NCI-H82 treated with DMSO at 0.1 percent for 48 hours (cell line): ENCODE measurements at regions not wholly inside any gene's neighbourhood (a gene's known extent, or its start where the extent isn't known, plus 50 kb on each side); places are given as distances from the start of the nearest gene placed in this dataset.
"Not testable (repeated sequence)": the region's sequence is repeated elsewhere in the genome, so short reads cannot be mapped to it uniquely, and the experiment has no call there.

ENCODE experiments used
- DNase-seq: peaks from one replicate; lab custom pipeline; 2025; ENCODE audit not compliant: unreplicated experiment; lab: John Stamatoyannopoulos, UW

DNA sequence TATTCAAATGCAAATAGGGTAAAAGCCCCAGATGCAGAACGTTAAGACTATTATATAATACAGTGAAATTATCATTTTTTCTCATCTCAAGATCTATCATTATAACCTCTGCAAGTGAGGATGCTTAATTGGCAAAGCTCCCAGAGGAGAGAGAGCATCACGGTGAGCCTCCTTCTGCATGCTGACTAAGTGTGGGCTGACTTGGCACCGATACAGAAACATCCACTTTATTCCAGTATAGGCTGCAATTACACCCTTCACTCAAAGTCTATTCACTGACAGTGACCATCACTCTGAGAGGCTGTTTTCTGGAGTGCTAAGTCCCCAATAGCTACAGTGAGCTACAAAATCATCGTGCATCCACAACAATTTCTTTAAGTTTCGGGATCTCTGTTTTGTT lies 171.1 kb upstream of the NBPF9 start:
- not testable (repeated sequence) for DNase-seq

DNA sequence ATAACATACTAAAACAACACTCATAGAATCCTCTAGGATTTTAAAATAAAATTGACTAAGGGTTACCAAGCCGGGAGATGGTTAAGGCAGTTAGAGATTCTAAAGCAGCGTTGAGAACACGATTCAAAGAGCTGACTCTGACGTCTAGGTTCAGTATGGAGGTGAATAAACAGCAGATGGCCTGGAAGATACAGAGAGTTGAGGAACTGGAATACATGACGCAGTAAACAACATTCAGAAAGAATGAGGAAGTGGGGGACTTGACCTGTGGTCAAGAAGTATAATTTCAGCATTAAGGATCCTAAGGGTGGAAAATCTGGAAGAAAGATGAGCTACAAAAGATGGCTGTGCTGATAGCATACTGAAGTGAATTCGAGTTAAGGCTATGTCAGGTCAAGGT lies 172.5 kb upstream of the NBPF9 start:
- not testable (repeated sequence) for DNase-seq

DNA sequence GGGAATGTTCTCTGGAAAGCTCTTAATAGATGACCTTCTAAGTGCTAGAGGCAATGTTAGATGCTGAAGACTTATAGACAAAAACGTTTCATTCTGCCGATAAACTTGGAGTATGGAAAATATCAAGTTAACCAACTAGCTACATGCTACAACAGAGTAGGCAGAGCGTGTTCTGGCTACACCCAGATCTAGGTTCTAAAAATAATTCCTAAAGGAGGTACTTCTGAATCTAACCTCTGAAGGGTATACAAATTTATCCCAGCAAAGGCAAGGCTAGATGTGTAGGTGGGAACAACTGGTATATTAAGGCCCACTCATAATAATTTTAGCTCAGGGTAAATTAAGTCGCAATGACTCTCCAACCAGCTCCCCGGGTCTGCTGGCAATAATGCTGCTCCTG lies 173.1 kb upstream of the NBPF9 start:
- DNase-seq = not testable (repeated sequence)

DNA sequence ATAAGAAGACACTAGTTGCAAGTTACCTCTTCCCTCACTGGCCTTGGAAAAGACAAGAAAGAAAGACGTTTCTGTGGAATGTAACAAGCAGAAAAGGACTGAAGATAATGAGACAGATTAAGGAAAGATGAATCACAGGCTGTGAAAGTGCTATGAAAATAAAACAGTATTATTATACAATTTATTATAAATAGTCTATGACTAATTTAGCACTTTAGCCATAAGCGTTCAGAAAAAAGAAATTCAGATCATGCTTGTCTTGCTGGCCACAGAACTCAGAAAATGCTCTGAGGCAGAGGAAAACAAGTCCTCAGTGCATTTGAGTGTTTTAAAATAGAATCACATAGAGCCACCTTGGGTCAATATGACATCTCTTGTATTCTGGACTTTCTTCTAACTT lies 174.8 kb upstream of the NBPF9 start:
- not testable (repeated sequence) for DNase-seq

DNA sequence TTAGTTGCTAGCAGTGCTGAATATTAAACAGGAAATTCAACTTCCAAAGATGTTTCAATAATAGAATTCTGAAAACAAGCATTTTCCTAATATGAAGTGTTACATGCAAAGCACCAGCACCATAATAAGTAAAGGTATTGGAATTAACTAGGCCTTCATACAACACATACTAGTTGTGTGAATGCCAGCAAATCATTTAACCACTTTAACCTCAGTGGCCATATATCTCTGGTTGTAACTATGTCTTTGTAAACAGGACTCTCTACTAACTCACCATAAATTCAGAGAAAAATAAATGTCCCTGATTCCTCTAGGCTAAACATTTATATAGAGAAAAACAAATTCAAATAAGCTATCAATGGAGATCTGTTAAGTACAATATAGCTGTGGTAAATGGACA lies 175.7 kb upstream of the NBPF9 start:
- not testable (repeated sequence) for DNase-seq

DNA sequence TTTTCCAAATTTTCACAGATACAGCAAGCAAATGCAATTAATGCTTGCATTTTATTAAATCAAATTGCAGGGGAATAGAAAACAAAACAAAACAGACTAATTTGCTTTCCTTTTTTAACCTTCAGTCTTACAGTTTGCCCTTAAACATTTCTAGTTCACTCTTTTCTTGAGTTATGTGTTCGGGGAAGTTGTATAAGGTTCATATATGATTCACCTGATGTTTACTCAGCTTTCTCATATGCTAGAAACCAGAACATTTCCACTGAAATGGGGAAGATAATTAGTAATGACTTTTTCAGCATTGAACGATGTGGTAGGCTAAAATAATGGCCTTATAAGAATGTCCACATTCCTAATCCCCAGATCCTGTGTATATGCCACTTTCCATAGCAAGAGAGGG lies 176.2 kb upstream of the NBPF9 start:
- DNase-seq = not testable (repeated sequence)

DNA sequence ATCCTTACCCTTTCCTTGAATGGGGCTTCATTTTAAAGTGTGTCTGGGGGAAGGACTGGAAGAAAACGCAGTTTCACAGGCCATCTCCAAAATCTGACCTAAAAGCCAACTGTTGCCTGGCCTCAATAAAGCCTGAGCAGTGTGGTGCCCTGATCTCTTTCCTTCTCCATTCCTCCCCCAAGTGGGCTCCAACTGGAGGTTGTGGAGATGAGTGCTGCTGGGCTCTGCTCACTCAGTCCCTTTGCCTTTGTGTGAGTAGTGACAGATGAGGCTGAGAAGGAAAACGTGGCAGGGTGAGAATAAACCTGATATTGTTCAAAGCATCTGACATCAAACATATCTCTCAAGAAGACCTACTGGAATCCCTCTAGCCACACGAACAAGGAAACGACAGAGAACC lies 181.4 kb upstream of the NBPF9 start:
- DNase-seq = not testable (repeated sequence)

DNA sequence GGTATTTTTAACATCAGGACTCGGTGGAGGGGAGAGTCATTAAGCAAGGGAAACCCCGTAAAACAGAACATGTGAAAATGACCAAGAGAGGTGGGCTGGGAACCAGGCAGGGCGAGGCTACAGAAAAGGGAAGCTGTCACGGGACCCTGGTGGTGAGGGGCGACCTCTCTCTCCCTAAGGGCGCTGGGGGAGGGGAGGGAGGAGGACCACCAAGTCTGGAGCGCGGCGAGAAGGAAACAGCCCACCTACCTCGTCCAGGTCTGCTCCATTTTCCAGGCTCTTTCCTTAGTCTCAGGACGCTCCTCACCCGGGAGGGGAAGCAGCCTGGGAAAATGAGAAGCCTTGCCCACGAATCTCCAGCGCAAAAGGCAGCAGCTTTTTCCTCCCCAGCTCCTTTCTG lies 181.9 kb upstream of the NBPF9 start:
- DNase-seq = not testable (repeated sequence)

DNA sequence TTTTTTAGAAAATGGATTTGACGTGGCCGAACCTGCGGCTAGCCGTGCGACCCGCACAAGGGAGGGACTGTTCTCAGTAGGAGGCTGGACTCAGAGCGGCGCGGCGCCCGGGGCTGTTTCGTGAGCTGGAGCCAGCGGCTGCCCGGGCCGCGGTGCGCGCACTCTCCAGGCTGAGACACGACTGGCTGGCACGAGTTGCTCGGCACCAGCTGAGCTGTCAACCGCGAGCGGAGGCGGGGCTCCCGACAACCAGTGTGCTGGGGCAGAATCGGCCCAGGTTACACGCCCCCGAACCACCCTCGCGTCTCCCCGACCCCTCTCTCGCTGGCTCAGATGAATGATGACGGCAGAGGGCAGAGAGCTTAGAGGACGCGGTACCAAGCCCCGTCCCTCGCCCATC lies 182.3 kb upstream of the NBPF9 start:
- DNase-seq = not testable (repeated sequence)

DNA sequence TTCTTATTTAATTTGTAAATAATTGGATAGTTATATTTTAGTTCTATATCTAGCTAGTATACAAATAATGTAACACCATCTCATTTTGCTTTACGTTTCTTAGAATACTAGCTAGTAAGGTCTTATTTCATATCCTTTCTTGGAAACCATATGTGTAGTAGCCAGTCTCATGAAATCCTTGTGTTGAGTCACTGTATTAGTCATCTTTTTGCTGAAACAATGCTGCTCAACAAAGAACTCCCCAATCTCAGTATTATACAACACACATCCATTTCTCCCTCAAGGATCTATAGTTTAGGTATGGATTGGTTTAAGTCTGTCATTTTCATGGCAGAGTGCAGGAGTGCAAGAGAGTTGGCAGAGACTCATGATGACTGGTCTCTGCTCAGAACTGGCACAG lies 185.2 kb upstream of the NBPF9 start:
- DNase-seq = not testable (repeated sequence)

DNA sequence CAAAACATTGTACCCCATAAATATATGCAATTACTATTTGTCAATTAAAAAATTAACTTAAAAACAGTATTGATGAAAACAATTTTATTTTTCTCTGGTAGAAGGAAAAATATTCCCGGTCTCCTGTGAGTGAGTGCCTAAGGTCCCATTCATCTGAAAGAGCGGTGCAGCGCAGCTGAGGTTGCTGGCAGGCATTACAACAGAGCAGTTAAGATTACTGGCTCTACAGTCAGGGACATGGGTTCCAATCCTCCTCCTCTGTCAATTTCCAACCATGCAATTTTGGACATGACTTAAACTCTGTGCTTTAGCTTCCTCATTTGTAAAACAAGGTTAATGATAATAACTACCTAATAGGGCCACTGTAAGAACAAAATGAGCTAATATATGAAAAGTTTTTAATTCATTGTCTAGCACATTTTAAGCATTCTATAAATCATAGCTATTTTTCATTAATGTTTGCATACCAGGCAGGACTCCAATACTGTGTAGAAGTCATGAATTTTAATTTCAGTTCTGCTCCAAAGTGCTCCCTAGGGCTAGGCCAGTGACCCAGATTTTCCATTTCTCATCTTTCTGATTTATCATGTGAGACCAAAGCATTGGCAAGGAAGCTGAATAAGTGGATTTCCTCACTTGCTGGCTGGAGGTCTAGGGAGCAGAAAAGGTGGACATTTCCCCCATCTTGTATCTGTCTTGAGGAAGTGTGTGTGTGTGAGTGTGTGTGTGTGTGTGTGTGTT lies 174.2 kb upstream of the NBPF19 start:
- not testable (repeated sequence) for DNase-seq

DNA sequence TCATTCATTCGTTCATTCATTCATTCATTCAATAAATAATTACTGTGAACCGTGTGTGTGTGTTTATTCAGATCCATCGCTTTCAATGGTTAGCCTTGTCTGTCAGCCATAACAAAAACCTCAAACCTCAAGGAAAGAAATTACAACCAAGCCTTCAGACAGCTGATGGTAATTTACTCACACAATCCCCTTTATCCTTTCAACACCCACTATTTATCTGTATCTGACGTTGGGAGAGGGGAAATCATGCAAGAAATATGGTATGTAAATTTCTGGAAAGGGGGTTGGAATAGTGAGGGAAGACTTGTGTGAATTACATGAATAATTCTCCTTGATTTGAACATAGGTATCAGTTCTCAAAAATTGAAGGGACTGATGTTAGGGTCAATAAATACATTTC lies 173.6 kb upstream of the NBPF19 start:
- not testable (repeated sequence) for DNase-seq

DNA sequence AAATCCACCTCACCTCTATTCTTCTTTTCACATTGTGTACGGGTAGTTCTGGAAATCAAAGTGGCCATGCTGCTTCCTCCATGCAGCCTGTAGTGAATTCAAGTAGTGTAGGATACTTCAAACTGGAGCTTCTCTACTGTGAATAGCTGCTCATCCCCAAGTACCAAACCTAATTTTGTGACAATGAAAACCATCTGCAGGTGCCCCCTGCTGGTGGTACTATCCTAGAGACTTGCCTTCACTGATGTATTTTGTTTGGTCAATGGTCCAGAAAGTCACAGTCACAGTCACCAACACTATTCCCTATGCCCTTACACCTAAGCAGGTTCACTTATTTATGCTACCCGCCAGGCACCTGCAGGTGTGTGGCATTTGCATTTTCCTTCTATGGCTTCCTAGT lies 170.0 kb upstream of the NBPF19 start:
- DNase-seq = not testable (repeated sequence)

DNA sequence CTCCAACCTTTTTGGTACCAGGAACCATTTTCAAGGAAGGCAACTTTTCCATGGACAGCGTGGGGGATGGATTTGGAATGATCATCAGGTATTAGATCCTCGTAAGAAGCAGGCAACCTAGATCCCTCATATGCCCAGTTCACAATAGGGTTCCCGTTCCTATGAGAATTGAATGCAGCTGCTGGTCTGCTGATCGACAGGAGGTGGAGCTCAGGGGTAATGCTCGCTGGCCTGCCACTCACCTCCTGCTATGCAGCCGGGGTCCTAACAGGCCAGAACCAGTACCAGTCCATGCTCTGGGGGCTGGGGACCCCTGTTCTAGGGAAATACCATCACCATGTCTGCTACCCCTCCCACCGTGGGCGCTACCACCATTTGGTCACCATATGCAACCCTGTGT lies 167.2 kb upstream of the NBPF19 start:
- DNase-seq = not testable (repeated sequence)

DNA sequence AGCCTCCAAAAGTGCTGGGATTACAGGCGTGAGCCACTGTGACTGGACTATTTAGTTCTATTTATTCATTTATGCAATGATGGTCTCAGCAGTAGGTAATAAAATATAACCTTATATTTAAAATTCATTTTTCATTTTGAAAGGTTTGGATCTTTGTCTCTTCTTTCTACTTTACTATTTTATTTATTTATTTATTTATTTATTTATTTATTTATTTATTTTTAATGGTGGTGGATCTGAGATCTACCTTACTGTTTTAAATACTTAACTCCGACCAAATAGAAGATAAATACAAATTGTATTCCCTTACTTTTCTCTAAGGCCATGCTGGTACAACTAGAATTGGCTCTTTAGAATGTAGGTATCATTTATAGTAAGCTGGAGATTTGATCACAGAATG lies 159.9 kb upstream of the NBPF19 start:
- DNase-seq = not testable (repeated sequence)

DNA sequence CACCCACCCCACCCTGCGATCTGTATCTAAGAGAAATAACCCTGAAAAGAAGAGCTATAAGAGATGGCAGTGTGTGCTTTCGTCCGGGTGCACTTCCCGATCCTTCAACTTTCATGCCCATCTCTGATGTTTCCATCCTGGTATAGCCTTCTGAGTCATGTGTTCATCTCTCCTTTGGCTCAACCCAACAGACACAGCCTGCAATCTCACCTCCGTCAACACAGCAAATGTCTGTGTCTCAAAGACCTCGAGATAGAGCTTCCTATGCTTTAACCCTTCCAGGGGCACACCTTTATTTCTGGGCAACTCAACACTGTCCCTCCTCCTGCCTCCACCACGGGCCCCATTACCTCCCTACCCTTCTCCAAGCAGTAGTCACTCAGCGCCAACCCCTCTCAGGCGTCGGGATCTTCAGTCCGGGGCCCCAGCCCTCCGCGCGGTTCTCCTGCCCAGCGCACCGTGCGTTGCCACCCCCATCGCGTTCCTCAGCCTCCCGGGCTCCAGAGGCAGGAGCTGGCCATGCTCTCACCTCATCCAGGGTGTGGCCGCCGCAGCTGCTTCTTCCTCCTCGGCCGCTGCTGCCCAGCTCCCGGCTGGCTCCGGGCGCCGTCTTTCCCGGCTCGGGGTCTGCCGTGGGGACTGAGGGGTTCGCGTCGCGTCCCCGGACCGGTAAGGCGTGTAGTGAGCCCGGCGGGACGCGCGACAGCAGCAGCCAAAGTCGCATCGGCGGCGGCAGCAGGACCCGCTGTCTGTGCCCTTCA lies 153.7 kb upstream of the NBPF19 start:
- DNase-seq = not testable (repeated sequence)

DNA sequence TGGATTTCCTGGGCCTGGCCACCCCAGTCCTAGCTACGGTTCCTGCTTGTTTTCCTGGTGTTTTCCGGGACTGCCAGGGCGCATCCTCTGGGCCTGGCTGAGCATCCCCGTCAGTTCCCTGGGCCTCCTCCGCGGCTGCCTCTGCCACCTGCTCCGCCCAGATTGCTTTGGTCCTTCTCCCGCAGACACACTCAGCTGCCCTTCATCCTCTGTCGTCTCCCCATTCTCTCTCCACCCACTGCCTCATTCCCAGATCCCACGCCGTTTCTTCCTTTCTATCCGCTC lies 153.2 kb upstream of the NBPF19 start:
- not testable (repeated sequence) for DNase-seq

DNA sequence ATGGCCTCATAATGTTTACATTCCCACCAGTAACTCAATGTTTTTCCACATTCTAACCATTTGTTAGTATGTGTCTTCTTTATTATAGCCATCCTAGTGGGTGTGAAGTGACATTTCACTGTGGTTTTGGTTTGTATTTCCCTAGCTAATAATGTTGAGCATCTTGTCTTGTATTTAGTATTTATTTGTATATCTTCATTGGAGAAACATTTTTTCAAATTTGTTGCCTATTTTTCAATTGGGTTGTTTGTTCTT lies 144.8 kb upstream of the NBPF19 start:
- not testable (repeated sequence) for DNase-seq

DNA sequence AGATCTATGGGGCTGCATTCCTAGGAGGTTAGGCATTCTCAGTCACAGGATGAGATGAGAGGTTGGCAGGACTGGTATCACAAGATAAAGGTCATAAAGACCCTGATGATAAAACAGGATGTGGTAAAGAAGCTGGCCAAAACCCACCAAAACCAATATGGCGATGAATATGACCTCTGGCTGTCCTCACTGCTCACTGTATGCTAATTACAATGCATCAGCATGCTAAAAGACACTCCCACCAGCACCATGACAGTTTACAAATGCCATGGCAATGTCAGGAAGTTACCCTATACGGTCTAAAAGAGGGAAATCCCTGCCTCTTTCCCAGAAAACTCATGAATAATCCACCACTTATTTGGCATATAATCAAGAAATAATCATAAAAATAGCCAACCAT lies 138.8 kb upstream of the NBPF19 start:
- not testable (repeated sequence) for DNase-seq

DNA sequence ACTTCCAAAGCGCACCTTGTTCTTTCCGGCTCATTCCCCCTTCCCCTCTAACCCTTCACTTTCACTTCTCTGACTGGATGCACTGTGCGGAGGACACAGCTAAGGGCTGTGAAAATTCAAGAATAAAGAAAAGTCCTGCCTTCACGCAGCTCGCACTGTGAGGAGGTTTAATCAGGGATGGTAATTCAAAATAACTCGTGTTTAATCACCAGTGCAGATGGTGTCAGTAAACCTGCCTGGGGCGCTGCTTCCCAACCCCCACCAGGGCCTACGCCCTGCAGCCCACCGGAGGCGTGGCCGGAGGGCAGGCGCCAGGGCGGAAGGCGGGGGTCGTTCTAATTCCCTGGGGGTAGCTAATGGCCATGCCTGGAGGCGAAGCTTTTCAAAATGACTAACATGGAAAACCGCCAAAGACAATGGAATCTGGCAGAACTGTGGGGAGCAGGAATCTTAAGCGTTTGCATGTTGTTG lies 136.6 kb upstream of the NBPF19 start:
- not testable (repeated sequence) for DNase-seq

DNA sequence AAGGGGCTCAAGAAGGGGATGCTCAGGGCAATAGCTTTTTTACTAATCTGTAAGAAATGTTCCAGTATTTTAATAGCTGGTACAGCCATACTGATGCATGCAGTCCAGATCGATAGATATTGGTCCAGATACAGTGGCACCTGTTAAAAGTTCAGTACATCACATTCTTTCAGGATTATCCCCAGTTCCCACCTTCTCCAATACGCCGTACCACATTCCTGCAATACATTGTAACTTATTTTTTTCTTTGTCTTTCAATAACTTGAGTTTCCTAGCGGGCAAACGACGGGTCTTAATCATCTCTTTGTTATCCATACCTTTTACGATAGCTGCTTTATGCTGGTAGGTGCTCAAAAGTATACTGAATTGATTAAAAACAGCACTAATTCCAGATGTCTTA lies 136.1 kb upstream of the NBPF19 start:
- not testable (repeated sequence) for DNase-seq

DNA sequence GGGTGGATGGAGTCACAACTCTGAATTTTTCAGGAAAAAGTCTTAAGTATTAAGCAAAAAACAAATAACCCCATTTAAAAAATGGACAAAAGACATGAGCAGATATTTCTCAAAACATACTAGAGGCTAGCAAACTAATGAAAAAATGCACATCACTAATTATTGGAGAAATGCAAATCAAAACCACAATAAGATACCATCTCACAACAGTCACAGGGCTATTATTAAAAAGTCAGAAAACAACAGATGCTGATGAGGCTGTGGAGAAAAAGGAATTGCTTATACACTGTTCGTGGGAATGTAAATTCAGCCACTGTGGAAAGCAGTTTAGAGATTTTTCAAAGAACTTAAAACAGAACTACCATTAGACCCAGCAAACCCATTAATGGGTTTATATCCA lies 125.4 kb upstream of the NBPF19 start:
- not testable (repeated sequence) for DNase-seq

DNA sequence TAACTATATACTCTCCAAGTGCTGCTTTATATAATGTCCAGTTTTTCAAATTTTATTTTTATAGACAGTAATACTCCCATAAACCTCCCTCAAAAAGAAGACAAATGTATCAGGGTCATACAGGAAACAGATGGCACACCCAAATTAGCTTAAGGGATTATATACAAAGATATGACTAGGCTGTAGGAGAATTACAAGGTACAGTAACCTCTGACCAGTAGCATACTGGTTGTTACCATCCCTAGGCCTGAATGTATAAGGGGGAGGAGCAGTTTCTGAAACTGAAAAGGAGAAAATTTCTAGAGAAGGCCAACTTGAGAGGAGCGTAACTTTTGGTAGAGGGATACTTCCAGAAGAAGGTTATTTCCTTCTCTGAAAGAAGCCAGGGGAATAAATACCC lies 122.6 kb upstream of the NBPF19 start:
- not testable (repeated sequence) for DNase-seq
